GM18868 (cell line): ENCODE measurements at regions not wholly inside any gene's neighbourhood (a gene's known extent, or its start where the extent isn't known, plus 50 kb on each side); places are given as distances from the start of the nearest gene placed in this dataset.
"Not testable (repeated sequence)": the region's sequence is repeated elsewhere in the genome, so short reads cannot be mapped to it uniquely, and the experiment has no call there.

Experiments
- ATAC-seq: cut with Tn5 transposase; IDR thresholded peaks from one replicate; pipeline ENCODE4 v1.9.1; 2021; ENCODE audit warnings: mild to moderate bottlenecking, moderate library complexity; ENCODE audit not compliant: unreplicated experiment

- not testable (repeated sequence) for ATAC-seq
Observed at GRCh38 chr4:126201251-126202138, 886.7 kb downstream of the FAT4 start.

GRCh38 chr4:126202226-126202625, 887.5 kb downstream of the FAT4 start:
- ATAC-seq, result no peak

GRCh38 chr4:126207910-126208309, 893.2 kb downstream of the FAT4 start:
- no peak for ATAC-seq

- no peak for ATAC-seq
Observed at GRCh38 chr4:126209147-126209546, 894.4 kb downstream of the FAT4 start.

GRCh38 chr4:126213996-126214395, 899.2 kb downstream of the FAT4 start:
- no peak for ATAC-seq

- no peak for ATAC-seq
Observed at GRCh38 chr4:126215759-126216158, 901.0 kb downstream of the FAT4 start.

- no peak for ATAC-seq
Observed at GRCh38 chr4:126216611-126217010, 901.9 kb downstream of the FAT4 start.

GRCh38 chr4:126221282-126221681, 906.5 kb downstream of the FAT4 start:
- no peak for ATAC-seq

- no peak for ATAC-seq
Observed at GRCh38 chr4:126221717-126222340, 907.1 kb downstream of the FAT4 start.

GRCh38 chr4:126223784-126224407, 909.1 kb downstream of the FAT4 start:
- peak; percentile 76 for ATAC-seq

- no peak for ATAC-seq
Observed at GRCh38 chr4:126227428-126227827, 912.7 kb downstream of the FAT4 start.

GRCh38 chr4:126230269-126230668, 915.5 kb downstream of the FAT4 start:
- ATAC-seq, result no peak

- ATAC-seq, result no peak
Observed at GRCh38 chr4:126233483-126233882, 918.7 kb downstream of the FAT4 start.

GRCh38 chr4:126238013-126238412, 923.3 kb downstream of the FAT4 start:
- ATAC-seq, result no peak

- no peak for ATAC-seq
Observed at GRCh38 chr4:126241634-126242033, 926.9 kb downstream of the FAT4 start.

- ATAC-seq, result no peak
Observed at GRCh38 chr4:126242679-126243390, 928.1 kb downstream of the FAT4 start.

- ATAC-seq, result no peak
Observed at GRCh38 chr4:126247409-126247808, 932.7 kb downstream of the FAT4 start.

- no peak for ATAC-seq
Observed at GRCh38 chr4:126250006-126250405, 935.3 kb downstream of the FAT4 start.

- ATAC-seq, result no peak
Observed at GRCh38 chr4:126251169-126251568, 936.4 kb downstream of the FAT4 start.

GRCh38 chr4:126262665-126263064, 947.9 kb downstream of the FAT4 start:
- no peak for ATAC-seq

GRCh38 chr4:126264839-126265238, 950.1 kb downstream of the FAT4 start:
- ATAC-seq, result no peak
